GM12872 (cell line): ENCODE measurements at regions not wholly inside any gene's neighbourhood (a gene's known extent, or its start where the extent isn't known, plus 50 kb on each side); places are given as distances from the start of the nearest gene placed in this dataset.

Experiments
- TF ChIP-seq, protein P1 (sequence below): IDR thresholded peaks from 3 replicates; pipeline ENCODE4 v1.5.1; 2011; ENCODE audit warnings: low read depth, mild to moderate bottlenecking, low read length, moderate library complexity; ENCODE audit not compliant: insufficient read depth

GRCh38 chr6:166825553-166826145 lies 130.7 kb downstream of the RNASET2 start:
- TF ChIP-seq, protein P1, sequence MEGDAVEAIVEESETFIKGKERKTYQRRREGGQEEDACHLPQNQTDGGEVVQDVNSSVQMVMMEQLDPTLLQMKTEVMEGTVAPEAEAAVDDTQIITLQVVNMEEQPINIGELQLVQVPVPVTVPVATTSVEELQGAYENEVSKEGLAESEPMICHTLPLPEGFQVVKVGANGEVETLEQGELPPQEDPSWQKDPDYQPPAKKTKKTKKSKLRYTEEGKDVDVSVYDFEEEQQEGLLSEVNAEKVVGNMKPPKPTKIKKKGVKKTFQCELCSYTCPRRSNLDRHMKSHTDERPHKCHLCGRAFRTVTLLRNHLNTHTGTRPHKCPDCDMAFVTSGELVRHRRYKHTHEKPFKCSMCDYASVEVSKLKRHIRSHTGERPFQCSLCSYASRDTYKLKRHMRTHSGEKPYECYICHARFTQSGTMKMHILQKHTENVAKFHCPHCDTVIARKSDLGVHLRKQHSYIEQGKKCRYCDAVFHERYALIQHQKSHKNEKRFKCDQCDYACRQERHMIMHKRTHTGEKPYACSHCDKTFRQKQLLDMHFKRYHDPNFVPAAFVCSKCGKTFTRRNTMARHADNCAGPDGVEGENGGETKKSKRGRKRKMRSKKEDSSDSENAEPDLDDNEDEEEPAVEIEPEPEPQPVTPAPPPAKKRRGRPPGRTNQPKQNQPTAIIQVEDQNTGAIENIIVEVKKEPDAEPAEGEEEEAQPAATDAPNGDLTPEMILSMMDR = no peak

DNA sequence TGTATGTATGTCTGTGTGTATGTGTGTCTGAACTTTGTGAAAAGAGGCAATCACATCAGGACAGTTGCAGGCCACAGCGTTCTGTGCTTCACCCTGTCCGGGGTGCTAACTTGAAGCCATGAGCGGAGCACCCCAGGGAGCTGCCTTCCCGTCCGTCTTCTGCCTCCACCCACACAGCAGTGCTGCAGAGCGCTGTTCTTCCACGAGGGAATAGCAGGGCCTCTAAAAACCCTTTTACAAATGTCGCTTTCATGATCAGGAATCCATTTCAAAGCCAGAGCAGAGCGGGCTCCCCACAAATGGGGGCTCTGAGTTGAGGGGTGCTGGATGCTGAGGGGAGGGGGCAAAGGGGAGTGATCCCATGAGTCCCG lies 131.5 kb downstream of the RNASET2 start:
- TF ChIP-seq, protein P1 = no peak

- TF ChIP-seq, protein P1 = no peak
Observed at GRCh38 chr6:166824146-166824879, 132.0 kb downstream of the RNASET2 start.

- TF ChIP-seq, protein P1 = no peak
Observed at GRCh38 chr6:166822609-166823008, 133.7 kb downstream of the RNASET2 start.

DNA sequence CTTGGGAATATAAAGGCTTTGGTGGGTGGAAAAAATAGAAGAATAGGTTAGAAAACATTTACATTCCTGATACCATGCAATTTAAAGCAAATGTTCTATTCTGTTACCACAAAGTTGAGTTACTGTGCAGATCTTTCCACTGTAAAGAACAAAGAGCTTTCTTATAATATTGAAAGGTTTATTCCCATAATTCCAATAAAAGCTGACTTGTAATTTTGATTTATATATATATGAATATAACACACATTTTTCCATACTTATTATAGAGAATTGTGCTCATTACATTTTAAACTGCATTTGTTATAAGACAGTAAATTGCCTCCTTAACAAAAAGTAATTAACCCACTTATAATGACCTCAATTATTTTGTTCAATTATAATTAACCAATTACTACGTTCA lies 135.9 kb downstream of the RNASET2 start:
- TF ChIP-seq, protein P1 = no peak

DNA sequence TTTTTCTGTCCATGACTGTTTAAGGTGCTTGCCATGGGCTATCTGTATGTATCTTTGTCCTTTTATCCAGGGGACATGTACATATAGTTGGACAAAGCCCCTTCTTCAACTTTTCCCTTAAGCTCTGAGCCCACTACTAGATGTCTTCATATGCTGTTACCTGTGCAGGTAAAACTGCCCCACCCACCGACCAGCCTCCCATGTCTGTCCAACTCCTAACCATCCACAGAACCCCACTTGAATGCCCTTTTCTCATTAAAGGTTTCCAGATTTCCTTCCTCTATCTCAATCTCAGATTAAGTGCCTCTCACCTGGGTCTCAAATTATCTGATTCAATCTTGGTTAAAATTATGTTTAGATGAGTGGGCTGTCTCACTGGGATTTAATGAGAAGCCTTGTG lies 136.3 kb downstream of the RNASET2 start:
- TF ChIP-seq, protein P1 = no peak

DNA sequence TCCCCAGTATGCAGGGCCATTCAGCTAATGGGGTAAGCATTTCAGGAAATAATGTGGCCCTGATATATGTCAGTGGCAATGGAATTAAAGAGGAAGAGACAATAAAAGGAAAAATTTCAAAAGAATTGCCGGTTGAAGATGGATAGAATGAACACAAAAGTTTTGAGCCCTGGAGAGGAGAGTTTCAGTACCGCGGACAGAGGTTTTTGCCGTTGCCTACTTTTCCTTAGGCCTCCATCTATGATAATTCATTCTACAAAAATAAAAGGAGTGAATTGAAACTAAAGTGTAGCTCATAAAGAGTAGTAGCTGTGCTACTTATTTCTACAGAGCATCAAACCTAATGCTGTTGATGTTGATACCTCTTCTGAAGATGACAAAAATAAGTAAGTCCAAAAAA lies 140.7 kb downstream of the RNASET2 start:
- TF ChIP-seq, protein P1 = no peak
